NB4 (cell line): ENCODE measurements at regions not wholly inside any gene's neighbourhood (a gene's known extent, or its start where the extent isn't known, plus 50 kb on each side); places are given as distances from the start of the nearest gene placed in this dataset.

ENCODE experiments used
- DNase-seq: peaks from one replicate; pipeline ENCODE4 v3.0.0; 2010; ENCODE audit warnings: low read depth
- H3K4me3 ChIP-seq: one replicate; pipeline ENCODE4 v1.5.1; 2011; ENCODE audit warnings: mild to moderate bottlenecking, low read depth, low read length, moderate library complexity
- CTCF ChIP-seq: IDR thresholded peaks from one replicate; pipeline ENCODE4 v1.5.1; 2012; ENCODE audit warnings: low read depth, low read length
- MAX ChIP-seq: IDR thresholded peaks from 2 replicates; pipeline ENCODE4 v1.6.1; 2011; ENCODE audit warnings: low read depth, low read length
- MYC ChIP-seq: IDR thresholded peaks from 2 replicates; pipeline ENCODE4 v1.6.1; 2011; ENCODE audit warnings: low read depth, low read length
- POLR2A ChIP-seq: IDR thresholded peaks from 2 replicates; pipeline ENCODE4 v1.6.1; 2011; ENCODE audit warnings: mild to moderate bottlenecking; ENCODE audit not compliant: insufficient read length; ENCODE audit errors: extremely low read depth

GRCh38 chr20:51910321-51911050 is 108.2 kb upstream of the SALL4 start:
- H3K4me3 ChIP-seq, result no peak overlapping the region
- no peak for TF ChIP-seq CTCF
- TF ChIP-seq MAX, result no peak
- no peak for TF ChIP-seq POLR2A
- no peak for TF ChIP-seq MYC
- no peak for DNase-seq

- DNase-seq, result no peak
- no peak for TF ChIP-seq MYC
- TF ChIP-seq CTCF, result no peak
- no peak for TF ChIP-seq POLR2A
- no peak for TF ChIP-seq MAX
- H3K4me3 ChIP-seq, result no peak overlapping the region
Measured at GRCh38 chr20:51906679-51907078, 104.4 kb upstream of the SALL4 start.

- no peak for TF ChIP-seq MAX
- no peak overlapping the region for H3K4me3 ChIP-seq
- DNase-seq, result no peak
Measured at GRCh38 chr20:51906049-51906448, 103.7 kb upstream of the SALL4 start.

- no peak for TF ChIP-seq MYC
- no peak for TF ChIP-seq POLR2A
- TF ChIP-seq CTCF, result no peak
- no peak for TF ChIP-seq MAX
- no peak for DNase-seq
- H3K4me3 ChIP-seq, result no peak overlapping the region
Measured at GRCh38 chr20:51902933-51903332, 100.6 kb upstream of the SALL4 start.

- DNase-seq, result no peak
- TF ChIP-seq CTCF (no peak), MYC (no peak), MAX (no peak)
- H3K4me3 ChIP-seq, result no peak overlapping the region
Measured at GRCh38 chr20:51900443-51900842, 98.1 kb upstream of the SALL4 start.

GRCh38 chr20:51899674-51900073 is 97.4 kb upstream of the SALL4 start:
- no peak for TF ChIP-seq MYC
- TF ChIP-seq POLR2A, result no peak
- no peak for TF ChIP-seq MAX
- no peak for TF ChIP-seq CTCF
- no peak overlapping the region for H3K4me3 ChIP-seq
- DNase-seq, result no peak
